ENCODE measurements at regions not wholly inside any gene's neighbourhood (a gene's known extent, or its start where the extent isn't known, plus 50 kb on each side); places are given as distances from the start of the nearest gene placed in this dataset.
A peak's percentile ranks its signal among the peaks of the same experiment; 100 is the strongest.

GRCh38 chr1:82875170-82875569 lies 1074.4 kb downstream of the ADGRL2 start:
- DNase-seq (ENCODE audit: low spot score), result no peak

DNA sequence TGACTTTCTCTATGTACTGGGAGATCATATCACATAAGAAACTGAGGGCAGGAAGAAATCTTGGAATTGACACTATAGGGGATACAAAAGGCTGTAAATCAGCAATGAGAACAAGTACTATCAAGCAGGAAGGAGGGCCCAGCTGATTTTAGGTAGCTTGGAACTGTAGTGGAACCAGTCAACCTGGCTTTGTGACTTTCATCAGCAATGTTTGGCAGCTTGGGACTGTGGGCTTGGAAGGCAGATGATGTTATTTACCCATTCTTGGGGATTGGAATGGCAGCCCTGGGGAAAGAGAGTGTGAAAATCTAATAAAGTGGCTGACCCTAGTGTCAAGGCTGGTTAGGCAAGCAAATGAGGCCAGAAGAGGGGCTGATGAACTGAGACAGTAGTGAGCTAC lies 1073.3 kb downstream of the ADGRL2 start:
- no peak for DNase-seq (ENCODE audit: low spot score)

GRCh38 chr1:82870332-82870731 lies 1069.6 kb downstream of the ADGRL2 start:
- no peak for DNase-seq (ENCODE audit: low spot score)

GRCh38 chr1:82867781-82868180 lies 1067.0 kb downstream of the ADGRL2 start:
- DNase-seq (ENCODE audit: low spot score), result no peak

- DNase-seq (ENCODE audit: low spot score), result no peak
Observed at GRCh38 chr1:82861749-82862148, 1061.0 kb downstream of the ADGRL2 start.

GRCh38 chr1:82858031-82858430 lies 1057.3 kb downstream of the ADGRL2 start:
- no peak for DNase-seq (ENCODE audit: low spot score)

DNA sequence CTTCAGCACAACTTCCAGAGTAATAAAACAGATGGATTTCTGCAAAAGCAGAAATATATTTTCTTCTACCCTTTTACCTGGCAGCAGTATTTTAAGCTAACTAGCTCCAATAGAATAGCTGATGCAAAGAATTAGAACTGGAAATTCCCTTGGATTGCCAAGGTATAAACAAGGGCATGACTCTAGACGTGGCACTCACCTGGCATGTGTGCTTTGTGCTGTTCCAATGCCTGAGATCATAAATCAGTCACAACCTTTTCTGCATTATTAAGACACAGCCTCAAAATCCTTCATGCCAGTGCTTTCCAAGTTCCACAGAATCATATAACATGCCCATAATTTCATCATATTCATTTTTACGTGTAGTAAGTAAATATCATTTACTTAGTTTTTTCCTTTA lies 1048.7 kb downstream of the ADGRL2 start:
- DNase-seq (ENCODE audit: low spot score), result no peak

DNA sequence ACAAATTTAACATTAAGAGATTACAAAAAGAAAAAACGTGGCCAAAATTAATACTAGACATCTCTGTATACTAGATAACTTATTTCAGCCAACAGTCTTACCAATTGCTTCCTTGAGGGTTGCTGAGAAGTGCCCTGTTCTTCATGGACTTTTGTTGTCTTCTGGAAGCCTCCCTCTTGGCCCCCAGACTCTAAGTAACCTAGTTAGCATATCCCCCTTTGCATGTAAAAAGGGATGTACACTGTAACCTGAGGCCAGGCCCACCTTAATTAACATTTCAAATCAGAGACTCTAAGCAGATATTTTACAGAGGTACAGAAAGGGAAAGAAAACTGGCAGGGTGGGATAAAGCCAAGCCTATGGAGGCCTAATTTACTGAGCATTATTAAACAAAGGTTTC lies 1047.3 kb downstream of the ADGRL2 start:
- no peak for DNase-seq (ENCODE audit: low spot score)

DNA sequence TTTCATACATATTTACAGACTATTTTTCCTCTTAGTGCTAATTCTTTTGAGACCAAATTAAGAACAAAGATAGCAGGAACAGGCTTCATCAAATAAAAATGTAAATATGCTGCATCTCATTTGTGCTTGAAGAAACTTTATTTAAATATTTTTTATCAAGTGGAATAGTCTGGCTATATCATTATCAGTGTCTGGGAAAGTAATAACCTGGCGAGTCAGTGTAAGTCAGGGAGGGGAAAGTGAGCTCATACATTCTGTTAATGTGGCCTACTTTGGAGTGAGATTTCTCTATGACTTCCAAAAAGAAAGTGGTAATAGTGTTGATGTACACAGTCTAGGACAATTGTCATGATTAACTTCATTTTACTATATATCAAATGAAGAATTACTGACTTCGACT lies 1045.1 kb downstream of the ADGRL2 start:
- no peak for DNase-seq (ENCODE audit: low spot score)

- no peak for DNase-seq (ENCODE audit: low spot score)
Observed at GRCh38 chr1:82844911-82845827, 1044.4 kb downstream of the ADGRL2 start.

GRCh38 chr1:82844447-82844846 lies 1043.7 kb downstream of the ADGRL2 start:
- DNase-seq (ENCODE audit: low spot score), result no peak

GRCh38 chr1:82843876-82844275 lies 1043.1 kb downstream of the ADGRL2 start:
- no peak for DNase-seq (ENCODE audit: low spot score)

GRCh38 chr1:82840192-82840591 lies 1039.5 kb downstream of the ADGRL2 start:
- no peak for DNase-seq (ENCODE audit: low spot score)

- DNase-seq (ENCODE audit: low spot score), result no peak
Observed at GRCh38 chr1:82837766-82838465, 1037.2 kb downstream of the ADGRL2 start.

DNA sequence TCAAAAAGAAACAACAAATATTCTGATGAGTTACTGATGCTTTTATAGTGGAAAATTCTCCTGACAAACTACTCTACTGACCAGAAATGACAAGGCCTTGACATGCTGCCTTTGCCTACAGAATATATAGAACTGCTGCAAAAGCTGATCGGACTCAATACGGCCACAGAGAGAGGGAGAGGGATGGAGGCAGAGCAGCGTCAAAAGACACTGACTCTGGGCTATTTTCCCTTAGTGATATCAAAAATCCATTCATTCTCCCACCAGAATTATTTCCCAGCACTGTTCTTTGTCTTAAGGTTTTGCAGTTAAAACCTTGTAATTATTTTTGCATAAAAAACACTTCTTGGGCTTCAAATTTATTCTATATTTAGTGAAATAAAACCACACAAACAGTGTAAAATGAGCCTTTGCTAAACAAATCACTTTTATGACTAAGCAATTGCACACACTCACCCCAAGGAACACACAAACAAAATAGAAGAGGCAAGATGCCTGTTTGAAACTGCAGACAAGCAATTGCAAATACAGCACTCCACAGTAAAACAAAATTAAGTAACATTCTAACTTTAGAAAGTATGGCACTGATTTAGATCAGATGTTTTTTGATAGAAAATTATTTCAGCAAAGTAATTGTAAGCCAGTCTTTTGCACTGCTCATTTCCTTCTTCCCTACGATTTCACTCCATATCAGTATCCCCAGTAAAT lies 1036.4 kb downstream of the ADGRL2 start:
- DNase-seq (ENCODE audit: low spot score), result no peak

GRCh38 chr1:82836213-82836972 lies 1035.7 kb downstream of the ADGRL2 start:
- no peak for DNase-seq (ENCODE audit: low spot score)

DNA sequence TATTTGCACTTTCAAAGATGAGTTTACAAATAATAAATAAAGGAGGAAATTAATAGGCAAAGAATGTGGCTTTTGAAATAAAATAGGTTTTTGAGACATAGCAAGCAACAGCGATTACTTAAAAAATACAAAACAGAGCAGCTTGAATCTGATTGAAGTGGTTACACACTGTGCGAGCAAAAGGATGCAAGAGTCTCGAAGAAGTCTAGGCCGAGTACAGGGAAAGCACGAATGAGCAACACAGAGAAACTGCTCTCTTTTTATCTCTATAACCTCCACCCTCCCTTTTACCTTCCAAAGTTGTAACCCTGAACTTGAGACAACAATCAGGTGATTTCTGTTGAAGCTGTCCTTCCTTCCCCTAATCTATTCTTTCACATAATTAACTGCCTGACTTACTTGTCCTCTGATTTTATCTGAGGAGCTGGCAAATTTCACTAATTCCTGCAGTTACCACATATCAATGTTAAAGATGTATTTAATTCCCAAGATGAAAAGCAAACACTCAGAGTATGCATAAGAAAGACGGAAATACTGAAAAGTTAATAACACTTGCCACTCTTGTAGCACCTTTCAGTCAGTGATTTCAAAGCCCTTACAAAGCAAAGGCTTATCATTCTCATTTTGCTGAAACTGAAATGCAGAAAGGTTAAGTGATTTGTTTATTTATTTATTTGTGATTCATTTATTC lies 1030.1 kb downstream of the ADGRL2 start:
- no peak for DNase-seq (ENCODE audit: low spot score)

GRCh38 chr1:82829527-82829926 lies 1028.8 kb downstream of the ADGRL2 start:
- DNase-seq (ENCODE audit: low spot score), result no peak

DNA sequence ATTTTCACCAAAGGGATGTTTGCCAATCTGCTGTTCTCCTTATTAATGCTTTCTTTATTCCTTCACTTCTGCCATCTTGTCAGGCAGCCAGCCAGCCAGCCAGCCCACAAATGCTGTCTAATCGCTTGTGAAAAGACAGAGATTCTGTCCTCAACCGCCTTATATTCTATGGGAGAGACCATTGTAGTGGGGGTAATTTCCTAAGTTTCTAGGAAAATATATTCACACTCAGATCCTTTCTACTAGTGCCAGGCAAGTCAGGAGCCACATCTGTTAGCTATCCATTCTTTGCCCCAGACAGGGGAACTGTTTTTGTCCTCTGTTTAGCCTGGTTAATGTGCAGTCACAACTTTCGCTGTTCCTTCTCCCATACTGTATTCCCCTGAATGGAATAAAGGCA lies 1023.1 kb downstream of the ADGRL2 start:
- DNase-seq (ENCODE audit: low spot score), result no peak

- DNase-seq (ENCODE audit: low spot score), result no peak
Observed at GRCh38 chr1:82820816-82821215, 1020.1 kb downstream of the ADGRL2 start.

DNA sequence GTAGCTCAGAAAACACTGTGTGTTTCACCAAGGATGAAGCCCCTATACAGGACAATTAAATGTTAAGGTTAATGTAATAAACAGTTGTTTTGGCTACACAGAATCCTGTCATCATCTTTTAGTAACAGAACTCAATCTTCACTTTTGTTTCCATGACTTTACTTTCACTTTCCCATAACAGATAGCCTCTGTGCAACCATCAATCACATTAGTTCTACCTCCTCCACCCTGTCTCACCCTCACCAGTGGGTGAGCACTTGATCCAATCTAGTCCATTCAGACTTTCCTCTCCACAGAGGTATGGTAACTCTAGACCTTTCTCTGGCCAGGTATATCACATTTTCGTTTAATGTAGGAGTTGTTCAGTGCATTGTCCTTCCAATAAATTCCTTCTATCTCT lies 1018.5 kb downstream of the ADGRL2 start:
- DNase-seq (ENCODE audit: low spot score), result peak; percentile 23

Measured in NAMALWA (cell line).